ENCODE measurements at regions not wholly inside any gene's neighbourhood (a gene's known extent, or its start where the extent isn't known, plus 50 kb on each side); places are given as distances from the start of the nearest gene placed in this dataset.
"Not testable (repeated sequence)": the region's sequence is repeated elsewhere in the genome, so short reads cannot be mapped to it uniquely, and the experiment has no call there.

DNA sequence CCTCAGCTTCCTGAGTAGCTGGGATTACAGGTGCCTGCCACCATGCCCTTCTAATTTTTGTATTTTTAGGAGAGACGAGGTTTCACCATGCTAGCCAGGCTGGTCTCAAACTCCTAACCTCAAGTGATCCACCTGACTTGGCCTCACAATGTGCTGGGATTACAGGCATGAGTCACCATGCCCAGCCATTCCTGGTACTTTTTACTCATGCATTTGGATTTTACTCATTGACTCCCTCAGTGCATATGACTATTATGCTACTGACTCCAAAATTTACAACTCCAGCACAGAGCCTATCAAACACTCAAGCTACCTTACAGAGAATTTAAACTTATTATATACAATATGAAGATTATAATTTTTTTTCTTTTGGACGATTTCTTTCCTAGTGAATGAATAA lies 199.9 kb downstream of the CXXC4 start:
- Histone ChIP-seq H3K9me3 (ENCODE audit: low read length) (no peaks in the 10 kb centered on the region), H3K4me3 (ENCODE audit: low read length) (no peak overlapping the region), H3K27me3 (ENCODE audit: insufficient read depth, low read length, poor library complexity, severe bottlenecking) (no peaks in the 10 kb centered on the region), H3K36me3 (ENCODE audit: insufficient read depth, low read length) (no peaks in the 10 kb centered on the region), H3K27ac (ENCODE audit: low read depth, low read length) (no peak overlapping the region), H3K4me1 (ENCODE audit: insufficient read depth, low read length) (no peaks in the 10 kb centered on the region)
- DNase-seq: no peak
- Mint-ChIP-seq H3K27me3 (no peaks in the 10 kb centered on the region), H3K36me3 (no peaks in the 10 kb centered on the region), H3K27ac (no peak overlapping the region), H3K4me1 (no peaks in the 10 kb centered on the region), H3K4me3 (no peak overlapping the region), H3K9me3 (peaks cover 0 to 21% (median 2%) of the 10 kb centered on the region in 5 donors)
- ChIA-PET POLR2A (no interaction called here), CTCF (interaction anchor here (1.1 kb wide), 1 partner anchor 93 kb away, joined by 3 read pairs; no protein-coding TSS in a partner anchor)

- H3K36me3 ChIP-seq (ENCODE audit: insufficient read depth, low read length): no peaks in the 10 kb centered on the region
- no peak overlapping the region for H3K27ac ChIP-seq (ENCODE audit: low read depth, low read length)
- no peaks in the 10 kb centered on the region for H3K27me3 ChIP-seq (ENCODE audit: insufficient read depth, low read length, poor library complexity, severe bottlenecking)
- Mint-ChIP-seq H3K9me3 (peaks cover 0 to 21% (median 2%) of the 10 kb centered on the region in 5 donors), H3K27ac (no peak overlapping the region), H3K27me3 (no peaks in the 10 kb centered on the region), H3K4me1 (no peaks in the 10 kb centered on the region), H3K4me3 (no peak overlapping the region), H3K36me3 (no peaks in the 10 kb centered on the region)
- ChIA-PET POLR2A (no interaction called here), CTCF (no interaction called here)
- H3K4me3 ChIP-seq (ENCODE audit: low read length): no peak overlapping the region
- H3K9me3 ChIP-seq (ENCODE audit: low read length): no peaks in the 10 kb centered on the region
- no peak for DNase-seq
- H3K4me1 ChIP-seq (ENCODE audit: insufficient read depth, low read length): no peaks in the 10 kb centered on the region
Observed at GRCh38 chr4:104286867-104287266, 207.8 kb downstream of the CXXC4 start.

DNA sequence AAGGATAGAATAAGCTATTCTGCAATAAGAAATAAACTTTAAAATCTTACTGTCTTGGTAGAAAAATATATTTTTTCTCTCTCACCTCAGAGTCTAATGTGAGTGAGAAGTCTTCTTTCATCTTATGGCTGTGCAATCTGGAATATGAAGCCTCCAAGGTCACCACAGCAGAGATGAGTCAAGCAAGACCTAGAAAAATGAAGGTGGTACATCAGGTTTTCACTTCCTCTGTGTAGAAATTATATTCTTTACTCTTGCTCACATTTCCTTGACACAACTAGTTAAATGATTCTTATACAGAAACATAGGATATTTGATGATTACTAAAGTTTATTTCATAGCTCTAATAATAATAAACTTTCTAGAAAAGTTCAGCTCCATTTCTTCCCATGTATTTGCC lies 211.4 kb downstream of the CXXC4 start:
- Histone ChIP-seq H3K9me3 (ENCODE audit: low read length) (no peaks in the 10 kb centered on the region), H3K4me3 (ENCODE audit: low read length) (no peak overlapping the region), H3K27ac (ENCODE audit: low read depth, low read length) (no peak overlapping the region), H3K27me3 (ENCODE audit: insufficient read depth, low read length, poor library complexity, severe bottlenecking) (no peaks in the 10 kb centered on the region), H3K36me3 (ENCODE audit: insufficient read depth, low read length) (no peaks in the 10 kb centered on the region), H3K4me1 (ENCODE audit: insufficient read depth, low read length) (no peaks in the 10 kb centered on the region)
- POLR2A ChIA-PET: no interaction called here
- no peak for DNase-seq
- CTCF ChIA-PET: no interaction called here
- Mint-ChIP-seq H3K9me3 (peaks cover 0 to 12% (median 2%) of the 10 kb centered on the region in 5 donors), H3K4me1 (no peaks in the 10 kb centered on the region), H3K4me3 (no peak overlapping the region), H3K27ac (no peak overlapping the region), H3K36me3 (no peaks in the 10 kb centered on the region), H3K27me3 (no peaks in the 10 kb centered on the region)

DNA sequence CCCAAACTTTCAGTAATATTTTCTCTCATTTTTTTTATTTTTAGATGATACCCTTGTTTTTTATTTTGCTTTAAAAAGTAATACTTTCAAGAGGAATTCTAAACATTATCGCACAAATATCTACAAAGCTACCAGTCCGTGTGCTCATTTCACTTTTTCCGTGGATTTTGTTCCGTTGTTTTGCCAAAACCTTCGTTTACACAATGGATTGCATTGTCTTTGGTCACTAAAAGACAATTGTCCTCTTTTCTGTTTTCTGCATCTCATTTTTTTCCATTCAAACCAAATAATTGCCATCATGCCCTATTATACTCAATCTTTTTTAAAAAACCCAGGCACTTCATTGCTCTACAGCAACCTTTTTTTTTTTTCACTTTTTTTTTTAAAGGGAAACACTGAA lies 214.9 kb downstream of the CXXC4 start:
- Mint-ChIP-seq H3K27ac (no peak overlapping the region), H3K4me3 (no peak overlapping the region), H3K27me3 (no peaks in the 10 kb centered on the region), H3K9me3 (peaks cover 0 to 14% (median 0%) of the 10 kb centered on the region in 5 donors), H3K4me1 (no peaks in the 10 kb centered on the region), H3K36me3 (no peaks in the 10 kb centered on the region)
- H3K4me3 ChIP-seq (ENCODE audit: low read length): no peak overlapping the region
- no peak for DNase-seq
- H3K4me1 ChIP-seq (ENCODE audit: insufficient read depth, low read length): no peaks in the 10 kb centered on the region
- no peaks in the 10 kb centered on the region for H3K9me3 ChIP-seq (ENCODE audit: low read length)
- POLR2A ChIA-PET: no interaction called here
- no peaks in the 10 kb centered on the region for H3K36me3 ChIP-seq (ENCODE audit: insufficient read depth, low read length)
- H3K27me3 ChIP-seq (ENCODE audit: insufficient read depth, low read length, poor library complexity, severe bottlenecking): no peaks in the 10 kb centered on the region
- no peak overlapping the region for H3K27ac ChIP-seq (ENCODE audit: low read depth, low read length)
- CTCF ChIA-PET: no interaction called here

DNA sequence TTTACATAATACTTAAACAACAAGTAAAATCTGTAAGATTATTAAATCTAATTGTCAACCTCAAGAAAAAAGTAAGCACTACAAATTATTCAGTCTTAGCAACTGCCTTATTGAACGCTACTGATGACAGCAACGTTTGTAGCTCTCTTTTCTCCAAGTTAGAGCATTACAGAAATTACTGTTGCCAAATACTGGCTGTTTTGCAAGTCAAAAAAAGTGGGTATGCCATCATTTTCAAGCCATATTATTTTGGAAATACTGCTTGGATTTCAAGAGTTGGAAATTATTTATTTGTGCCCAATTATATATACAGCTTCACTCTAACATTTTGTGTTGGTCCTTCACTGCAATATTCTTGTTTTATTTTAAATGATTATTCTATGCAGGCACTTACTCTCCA lies 221.7 kb downstream of the CXXC4 start:
- H3K9me3 ChIP-seq (ENCODE audit: low read length): no peaks in the 10 kb centered on the region
- Mint-ChIP-seq H3K27ac (no peak overlapping the region), H3K36me3 (no peaks in the 10 kb centered on the region), H3K4me1 (no peaks in the 10 kb centered on the region), H3K27me3 (no peaks in the 10 kb centered on the region), H3K4me3 (no peak overlapping the region), H3K9me3 (peaks cover 0 to 12% (median 0%) of the 10 kb centered on the region in 5 donors)
- CTCF ChIA-PET: no interaction called here
- POLR2A ChIA-PET: no interaction called here
- H3K27ac ChIP-seq (ENCODE audit: low read depth, low read length): no peak overlapping the region
- no peak for DNase-seq
- no peaks in the 10 kb centered on the region for H3K27me3 ChIP-seq (ENCODE audit: insufficient read depth, low read length, poor library complexity, severe bottlenecking)
- H3K4me1 ChIP-seq (ENCODE audit: insufficient read depth, low read length): no peaks in the 10 kb centered on the region
- no peak overlapping the region for H3K4me3 ChIP-seq (ENCODE audit: low read length)
- no peaks in the 10 kb centered on the region for H3K36me3 ChIP-seq (ENCODE audit: insufficient read depth, low read length)

DNA sequence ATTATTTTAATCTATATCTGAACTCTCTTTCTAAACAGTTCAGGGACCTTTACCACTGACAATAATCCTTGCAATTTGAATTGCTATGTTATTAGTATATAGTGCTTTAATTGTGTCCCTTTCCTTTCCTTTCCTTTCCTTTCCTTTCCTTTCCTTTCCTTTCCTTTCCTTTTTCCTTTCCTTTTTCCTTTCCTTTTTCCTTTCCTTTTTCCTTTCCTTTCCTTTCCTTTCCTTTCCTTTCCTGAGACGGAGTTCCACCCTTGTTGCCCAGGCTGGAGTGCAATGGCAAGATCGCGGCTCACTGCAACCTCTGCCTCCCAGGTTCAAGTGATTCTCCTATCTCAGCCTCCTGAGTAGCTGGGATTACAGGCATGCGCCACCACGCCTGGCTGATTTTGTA lies 225.1 kb downstream of the CXXC4 start:
- H3K36me3 Mint-ChIP-seq; CTCF ChIA-PET; H3K36me3 ChIP-seq (ENCODE audit: insufficient read depth, low read length): not testable (repeated sequence)

GRCh38 chr4:104263100-104263499 lies 231.6 kb downstream of the CXXC4 start:
- Histone ChIP-seq H3K4me1 (ENCODE audit: insufficient read depth, low read length) (no peaks in the 10 kb centered on the region), H3K36me3 (ENCODE audit: insufficient read depth, low read length) (no peaks in the 10 kb centered on the region), H3K27ac (ENCODE audit: low read depth, low read length) (no peak overlapping the region), H3K9me3 (ENCODE audit: low read length) (no peaks in the 10 kb centered on the region), H3K27me3 (ENCODE audit: insufficient read depth, low read length, poor library complexity, severe bottlenecking) (no peaks in the 10 kb centered on the region), H3K4me3 (ENCODE audit: low read length) (no peak overlapping the region)
- no peaks in the 10 kb centered on the region for H3K36me3 Mint-ChIP-seq
- H3K27me3 Mint-ChIP-seq: no peaks in the 10 kb centered on the region
- DNase-seq: no peak
- POLR2A ChIA-PET: no interaction called here
- H3K4me3 Mint-ChIP-seq: no peak overlapping the region
- no peaks in the 10 kb centered on the region for H3K4me1 Mint-ChIP-seq
- H3K9me3 Mint-ChIP-seq: peaks cover 0 to 6% (median 0%) of the 10 kb centered on the region in 5 donors
- H3K27ac Mint-ChIP-seq: no peak overlapping the region
- CTCF ChIA-PET: no interaction called here

More for the DNA sequence above, 225.1 kb downstream of the CXXC4 start:
- H3K27ac Mint-ChIP-seq; H3K27ac ChIP-seq (ENCODE audit: low read depth, low read length); H3K27me3 Mint-ChIP-seq; POLR2A ChIA-PET; DNase-seq; H3K9me3 Mint-ChIP-seq; H3K9me3 ChIP-seq (ENCODE audit: low read length); H3K27me3 ChIP-seq (ENCODE audit: insufficient read depth, low read length, poor library complexity, severe bottlenecking); H3K4me1 Mint-ChIP-seq; H3K4me3 ChIP-seq (ENCODE audit: low read length); H3K4me1 ChIP-seq (ENCODE audit: insufficient read depth, low read length); H3K4me3 Mint-ChIP-seq: not testable (repeated sequence)

GRCh38 chr4:104262678-104263077 lies 232.0 kb downstream of the CXXC4 start:
- Mint-ChIP-seq H3K36me3 (no peaks in the 10 kb centered on the region), H3K4me3 (no peak overlapping the region), H3K9me3 (peaks cover 0 to 6% (median 0%) of the 10 kb centered on the region in 5 donors), H3K4me1 (no peaks in the 10 kb centered on the region), H3K27ac (no peak overlapping the region), H3K27me3 (no peaks in the 10 kb centered on the region)
- H3K4me1 ChIP-seq (ENCODE audit: insufficient read depth, low read length): no peaks in the 10 kb centered on the region
- H3K27me3 ChIP-seq (ENCODE audit: insufficient read depth, low read length, poor library complexity, severe bottlenecking): no peaks in the 10 kb centered on the region
- ChIA-PET POLR2A (no interaction called here), CTCF (no interaction called here)
- no peak for DNase-seq
- H3K9me3 ChIP-seq (ENCODE audit: low read length): no peaks in the 10 kb centered on the region
- no peaks in the 10 kb centered on the region for H3K36me3 ChIP-seq (ENCODE audit: insufficient read depth, low read length)
- H3K4me3 ChIP-seq (ENCODE audit: low read length): no peak overlapping the region
- H3K27ac ChIP-seq (ENCODE audit: low read depth, low read length): no peak overlapping the region

DNA sequence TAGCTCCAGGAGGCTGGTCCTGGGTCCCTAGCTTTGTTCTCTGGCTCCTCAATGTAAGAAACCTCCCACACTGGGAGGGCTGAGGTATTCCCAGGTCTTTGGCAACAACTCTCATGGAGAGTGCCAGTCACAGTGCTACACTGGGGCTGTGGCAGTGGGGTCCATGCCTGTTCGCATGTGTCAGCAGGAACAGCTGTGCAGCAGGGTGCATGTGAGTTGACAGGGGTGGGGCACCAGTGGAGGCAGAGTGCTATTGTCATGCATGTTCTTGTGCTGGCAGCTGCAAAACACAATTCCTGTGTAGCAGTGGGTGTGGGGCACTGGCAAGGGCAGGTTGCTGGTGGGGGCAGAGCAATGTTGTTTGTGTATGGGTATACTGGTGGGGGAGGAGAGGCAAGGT lies 246.0 kb downstream of the CXXC4 start:
- Histone ChIP-seq H3K27ac (ENCODE audit: low read depth, low read length) (no peak overlapping the region), H3K27me3 (ENCODE audit: insufficient read depth, low read length, poor library complexity, severe bottlenecking) (no peaks in the 10 kb centered on the region), H3K4me1 (ENCODE audit: insufficient read depth, low read length) (no peaks in the 10 kb centered on the region), H3K36me3 (ENCODE audit: insufficient read depth, low read length) (no peaks in the 10 kb centered on the region), H3K9me3 (ENCODE audit: low read length) (no peaks in the 10 kb centered on the region), H3K4me3 (ENCODE audit: low read length) (no peak overlapping the region)
- Mint-ChIP-seq H3K27me3 (no peaks in the 10 kb centered on the region), H3K9me3 (peaks cover 4 to 30% (median 10%) of the 10 kb centered on the region in 5 donors), H3K4me1 (no peaks in the 10 kb centered on the region), H3K4me3 (no peak overlapping the region), H3K27ac (no peak overlapping the region), H3K36me3 (no peaks in the 10 kb centered on the region)
- no peak for DNase-seq
- POLR2A ChIA-PET: no interaction called here
- CTCF ChIA-PET: no interaction called here

Data from CD8-positive, alpha-beta memory T cell (primary cell).